H1 (cell line): ENCODE measurements at regions not wholly inside any gene's neighbourhood (a gene's known extent, or its start where the extent isn't known, plus 50 kb on each side); places are given as distances from the start of the nearest gene placed in this dataset.

Experiments used
- CTCF ChIA-PET: fragments of 300-600 bp; sonication (Branson Sonifier 250); formaldehyde crosslinking; loops from one replicate; lab custom pipeline; 2021; ENCODE audit not compliant: partially characterized antibody; lab: Charles Lee
- POLR2A ChIA-PET: fragments of 300-600 bp; sonication (Branson Sonifier 250); formaldehyde crosslinking; loops from one replicate; lab custom pipeline; 2021; ENCODE audit warnings: inconsistent platforms; ENCODE audit not compliant: partially characterized antibody; lab: Charles Lee
- DNase-seq, 2 experiments: peaks; one replicate each; pipeline versions ENCODE4 v3.0.0 to v3.0.0-alpha.2; 2010 to 2022; ENCODE audit warnings: low spot score in 2 of 2, low read depth in 1 of 2, mixed read lengths in 1 of 2
- FAIRE-seq: peaks from 2 replicates; lab custom pipeline; 2011; peaks lifted over from hg19 to GRCh38; lab: Jason Lieb, UNC
- H2AFZ ChIP-seq: 2 replicates; pipeline ENCODE4 v1.8.1; 2012; ENCODE audit warnings: low read length, inconsistent platforms
- H2AK5ac ChIP-seq: 2 replicates; pipeline ENCODE4 v1.6.1; 2013; ENCODE audit warnings: low read depth, low read length
- H2BK120ac ChIP-seq: replicated peaks from 2 replicates; pipeline ENCODE3; 2013; ENCODE audit warnings: low read depth, low read length, inconsistent platforms
- H2BK12ac ChIP-seq: 2 replicates; pipeline ENCODE4 v1.6.1; 2013; ENCODE audit warnings: low read depth, low read length
- H2BK15ac ChIP-seq: 2 replicates; pipeline ENCODE4 v1.6.1; 2013; ENCODE audit warnings: low read length
- H2BK20ac ChIP-seq: 2 replicates; pipeline ENCODE4 v1.6.1; 2013; ENCODE audit warnings: low read length
- H2BK5ac ChIP-seq: 2 replicates; pipeline ENCODE4 v1.6.1; 2013; ENCODE audit warnings: low read depth, low read length
- H3K14ac ChIP-seq: 2 replicates; pipeline ENCODE4 v1.6.1; 2013; ENCODE audit warnings: inconsistent platforms; ENCODE audit not compliant: insufficient read length
- H3K18ac ChIP-seq: 2 replicates; pipeline ENCODE4 v1.6.1; 2013; ENCODE audit warnings: low read length; ENCODE audit errors: extremely low read depth
- H3K23ac ChIP-seq: 2 replicates; pipeline ENCODE4 v1.6.1; 2013; ENCODE audit warnings: inconsistent platforms; ENCODE audit not compliant: insufficient read length
- H3K23me2 ChIP-seq: 2 replicates; pipeline ENCODE4 v1.6.1; 2013; ENCODE audit warnings: low read depth, low read length
- H3K27ac ChIP-seq: 2 replicates; pipeline ENCODE4 v1.6.1; 2011; ENCODE audit warnings: low read depth, low read length, inconsistent platforms
- H3K27me3 ChIP-seq, 4 experiments: replicated peaks in 1 of 4; 1 replicate in 1 of 4; 2 replicates in 3 of 4; pipeline versions ENCODE4 v1.6.1 to v1.8.1; 2011 to 2013; ENCODE audit warnings: low read length in 3 of 4, mild to moderate bottlenecking in 3 of 4, inconsistent platforms in 2 of 4, mixed read lengths in 2 of 4, moderate library complexity in 1 of 4; ENCODE audit not compliant: control insufficient read depth in 3 of 4, insufficient read depth in 3 of 4; ENCODE audit errors: extremely low read depth in 1 of 4
- H3K36me3 ChIP-seq, 4 experiments: 2 replicates each; pipeline versions ENCODE4 v1.6.1 to v1.8.1; 2011 to 2013; ENCODE audit warnings: mild to moderate bottlenecking in 4 of 4, low read length in 3 of 4, moderate library complexity in 2 of 4, control low read depth in 1 of 4, inconsistent platforms in 1 of 4; ENCODE audit not compliant: insufficient read depth in 4 of 4, control insufficient read depth in 2 of 4
- H3K4ac ChIP-seq: replicated peaks from 2 replicates; pipeline ENCODE3; 2013; ENCODE audit warnings: low read length, low read depth, mixed read lengths, inconsistent platforms; ENCODE audit not compliant: insufficient read length
- H3K4me1 ChIP-seq, 4 experiments: replicated peaks in 1 of 4; 1 replicate in 1 of 4; 2 replicates in 3 of 4; pipeline versions ENCODE4 v1.6.1 to v1.8.1; 2011 to 2013; ENCODE audit warnings: low read length in 3 of 4, inconsistent platforms in 2 of 4, mixed read lengths in 1 of 4; ENCODE audit not compliant: insufficient read depth in 4 of 4, control insufficient read depth in 3 of 4
- H3K4me2 ChIP-seq, 2 experiments: 2 replicates each; pipeline versions ENCODE4 v1.6.1 to v1.8.1; 2011 to 2013; ENCODE audit warnings: low read depth in 2 of 2, low read length in 2 of 2, control low read depth in 1 of 2, inconsistent platforms in 1 of 2, mild to moderate bottlenecking in 1 of 2; ENCODE audit not compliant: insufficient read depth in 1 of 2
- H3K4me3 ChIP-seq, 4 experiments: fragments of 200-600, 300-600 bp in 1 of 4; sonication (generic), shearing (Covaris generic), sonication (Bioruptor Twin) in 1 of 4; 2 replicates each; pipeline versions ENCODE4 v1.5.1 to v1.8.1; 2011 to 2016; ENCODE audit warnings: low read length in 4 of 4, low read depth in 3 of 4, control low read depth in 2 of 4, inconsistent platforms in 2 of 4, mild to moderate bottlenecking in 2 of 4, mixed read lengths in 1 of 4, moderate library complexity in 1 of 4; ENCODE audit not compliant: insufficient read depth in 2 of 4; ENCODE audit errors: extremely low read depth in 1 of 4
- H3K56ac ChIP-seq: replicated peaks from 2 replicates; pipeline ENCODE3; 2013; ENCODE audit warnings: low read depth, mild to moderate bottlenecking, mixed read lengths, low read length, inconsistent platforms; ENCODE audit not compliant: insufficient read length
- H3K79me1 ChIP-seq: 2 replicates; pipeline ENCODE4 v1.6.1; 2013; ENCODE audit warnings: low read depth, low read length, control low read depth
- H3K79me2 ChIP-seq, 2 experiments: 2 replicates each; pipeline versions ENCODE4 v1.6.1 to v1.8.1; 2012 to 2013; ENCODE audit warnings: low read length in 2 of 2, mild to moderate bottlenecking in 2 of 2, inconsistent platforms in 1 of 2; ENCODE audit not compliant: insufficient read depth in 2 of 2, control insufficient read depth in 1 of 2
- H3K9ac ChIP-seq, 4 experiments: replicated peaks in 1 of 4; 1 replicate in 1 of 4; 2 replicates in 3 of 4; pipeline versions ENCODE4 v1.6.1 to v1.8.1; 2011 to 2013; ENCODE audit warnings: low read depth in 3 of 4, low read length in 3 of 4, control low read depth in 2 of 4, mild to moderate bottlenecking in 2 of 4, moderate library complexity in 2 of 4, inconsistent platforms in 1 of 4; ENCODE audit errors: extremely low read depth in 1 of 4
- H3K9me3 ChIP-seq, 2 experiments: 2 replicates each; pipeline versions ENCODE4 v1.6.1 to v1.8.1; 2012 to 2013; ENCODE audit warnings: mild to moderate bottlenecking in 2 of 2, moderate library complexity in 2 of 2, control low read depth in 1 of 2, inconsistent platforms in 1 of 2, low read depth in 1 of 2, low read length in 1 of 2, mixed read lengths in 1 of 2; ENCODE audit not compliant: insufficient read depth in 2 of 2
- H4K20me1 ChIP-seq, 2 experiments: replicated peaks in 1 of 2; 2 replicates each; pipeline versions ENCODE3 to v1.8.1; 2011 to 2013; ENCODE audit warnings: inconsistent platforms in 2 of 2, low read length in 2 of 2, mild to moderate bottlenecking in 1 of 2; ENCODE audit not compliant: insufficient read depth in 2 of 2, control insufficient read depth in 1 of 2
- H4K5ac ChIP-seq: 2 replicates; pipeline ENCODE4 v1.6.1; 2013; ENCODE audit warnings: low read length, low read depth, mixed read lengths, inconsistent platforms; ENCODE audit not compliant: insufficient read length
- H4K8ac ChIP-seq: 2 replicates; pipeline ENCODE4 v1.8.0; 2013; ENCODE audit warnings: mild to moderate bottlenecking, moderate library complexity, low read length, inconsistent platforms; ENCODE audit not compliant: insufficient read depth; ENCODE audit errors: extremely low read depth
- H4K91ac ChIP-seq: replicated peaks from 2 replicates; pipeline ENCODE3; 2013; ENCODE audit warnings: low read length, mixed read lengths, inconsistent platforms; ENCODE audit not compliant: insufficient read length
- KDM4A ChIP-seq: IDR thresholded peaks from one replicate; pipeline ENCODE4 v1.7.1; 2012; ENCODE audit warnings: low read depth, mild to moderate bottlenecking, moderate library complexity, low read length, inconsistent platforms; ENCODE audit not compliant: severe bottlenecking
- POU5F1 ChIP-seq: IDR thresholded peaks from 2 replicates; pipeline ENCODE4 v1.6.1; 2011; ENCODE audit warnings: low read depth, mild to moderate bottlenecking, low read length, moderate library complexity
- WGBS, 2 experiments: shearing (Covaris generic) in 1 of 2; methylation state at CpG; one replicate each; pipeline versions ENCODE4 v1.1.6 to v1.1.7; 2013 to 2015; ENCODE audit warnings: low lambda C conversion rate in 2 of 2, mixed read lengths in 2 of 2, inconsistent platforms in 1 of 2, low coverage in 1 of 2, missing lambda C conversion rate in 1 of 2; ENCODE audit not compliant: insufficient replicate concordance in 2 of 2, insufficient coverage in 1 of 2, insufficient read length in 1 of 2; ENCODE audit errors: extremely low coverage in 1 of 2, missing lambda C conversion rate in 1 of 2; 5-methylcytosine and 5-hydroxymethylcytosine counted together

- Histone ChIP-seq H2BK5ac (no peak overlapping the region), H3K23me2 (no peaks in the 10 kb centered on the region), H3K4me3 (no peak overlapping the region), H3K4ac (no peak overlapping the region), H4K5ac (no peak overlapping the region), H3K79me1 (no peaks in the 10 kb centered on the region), H3K27ac (no peak overlapping the region), H3K9ac (no peak overlapping the region), H3K56ac (no peak overlapping the region), H2BK120ac (no peak overlapping the region), H3K4me1 (peaks cover 0 to 12% (median 1%) of the 10 kb centered on the region in 4 experiments; a peak in 4 of 7 replicates), H2BK20ac (no peak overlapping the region), H2BK15ac (no peak overlapping the region), H3K27me3 (no peaks in the 10 kb centered on the region), H4K20me1 (no peaks in the 10 kb centered on the region), H2AFZ (no peak overlapping the region), H3K36me3 (no peaks in the 10 kb centered on the region), H3K9me3 (no peaks in the 10 kb centered on the region), H3K14ac (no peak overlapping the region), H4K91ac (no peak overlapping the region), H3K4me2 (no peak overlapping the region; a peak in 1 of 4 replicates), H3K23ac (no peak overlapping the region), H3K79me2 (no peaks in the 10 kb centered on the region), H2AK5ac (no peak overlapping the region), H3K18ac (no peak overlapping the region), H4K8ac (no peak overlapping the region), H2BK12ac (no peak overlapping the region)
- TF ChIP-seq KDM4A, result no peak
- TF ChIP-seq POU5F1, result 0 out of 2 replicates have a peak, but pooled peaks have one; percentile 10
- ChIA-PET CTCF (no interaction called here), POLR2A (no interaction called here)
- WGBS, 2 experiments, result 69% methylated on average over 9 of the region's 9 CpGs; no CpG with 5 or more reads in 1 of the 2 experiments
- FAIRE-seq (peak; percentile 50), DNase-seq (no peak)
These were observed 179.3 kb downstream of the BARHL2 start for GRCh38 chr1:90537606-90538362.
